ENCODE measurements at regions not wholly inside any gene's neighbourhood (a gene's known extent, or its start where the extent isn't known, plus 50 kb on each side); places are given as distances from the start of the nearest gene placed in this dataset.
"Not testable (repeated sequence)": the region's sequence is repeated elsewhere in the genome, so short reads cannot be mapped to it uniquely, and the experiment has no call there.

GRCh38 chr9:85814800-85815199 lies 73.0 kb upstream of the AGTPBP1 start:
- not testable (repeated sequence) for TF ChIP-seq POLR2A (IDR thresholded peaks at IDR 0.05; ENCODE audit: low read length); GATA1 (IDR thresholded peaks at IDR 0.05; ENCODE audit: low read depth, low read length)

Measured in erythroblast (primary cell).